HEK293 (cell line): ENCODE measurements at regions not wholly inside any gene's neighbourhood (a gene's known extent, or its start where the extent isn't known, plus 50 kb on each side); places are given as distances from the start of the nearest gene placed in this dataset.

Source experiments
- CTCF ChIP-seq: fragments of 450-650 bp; formaldehyde crosslinking; IDR thresholded peaks from 2 replicates; pipeline ENCODE4 v1.5.1; 2016; ENCODE audit warnings: missing biosample characterization, missing genetic modification characterization
- KLF16 ChIP-seq: fragments of 450-650 bp; formaldehyde crosslinking; IDR thresholded peaks from 2 replicates; pipeline ENCODE4 v1.5.1; 2017; ENCODE audit warnings: missing biosample characterization, missing genetic modification characterization
- ZEB2 ChIP-seq: fragments of 450-650 bp; formaldehyde crosslinking; IDR thresholded peaks from 2 replicates; pipeline ENCODE4 v1.5.1; 2016; ENCODE audit warnings: missing biosample characterization, missing genetic modification characterization

- TF ChIP-seq KLF16 (tag by site-specific recombination), result no peak
- no peak for TF ChIP-seq CTCF (tag by site-specific recombination)
- TF ChIP-seq ZEB2 (tag by site-specific recombination), result no peak
Observed at GRCh38 chr3:147575391-147575790, 166.2 kb downstream of the ZIC1 start.
